Stimulated activated CD8-positive, alpha-beta memory T cell treated with anti-CD3 and anti-CD28 coated beads, Interleukin-4, amount 100 ng/mL, for 1 hour (primary cell): ENCODE measurements at regions not wholly inside any gene's neighbourhood (a gene's known extent, or its start where the extent isn't known, plus 50 kb on each side); places are given as distances from the start of the nearest gene placed in this dataset.
"Not testable (repeated sequence)": the region's sequence is repeated elsewhere in the genome, so short reads cannot be mapped to it uniquely, and the experiment has no call there.

Source experiments
- DNase-seq, 2 donors: peaks; one replicate each; pipeline ENCODE4 v3.0.0-alpha.2; 2020; ENCODE audit warnings: low read depth in 2 of 2, low spot score in 1 of 2

GRCh38 chr10:11668847-11669610 lies 57.6 kb upstream of the USP6NL start:
- DNase-seq = no peak

GRCh38 chr10:11667756-11668155 lies 56.3 kb upstream of the USP6NL start:
- no peak for DNase-seq

GRCh38 chr10:11663763-11664555 lies 52.5 kb upstream of the USP6NL start:
- DNase-seq = no peak

- DNase-seq = not testable (repeated sequence)
Measured at GRCh38 chr10:11663126-11663515, 51.7 kb upstream of the USP6NL start.

GRCh38 chr10:11661441-11661840 lies 50.0 kb upstream of the USP6NL start:
- no peak for DNase-seq
